OCI-LY1 (cell line): ENCODE measurements at regions not wholly inside any gene's neighbourhood (a gene's known extent, or its start where the extent isn't known, plus 50 kb on each side); places are given as distances from the start of the nearest gene placed in this dataset.

ENCODE experiments used
- H2AFZ ChIP-seq: fragments of 200-600 bp; sonication (generic), shearing (Covaris generic); 2 replicates; pipeline ENCODE4 v1.6.0; 2014; ENCODE audit warnings: antibody characterized with exemption, mild to moderate bottlenecking, low read length
- H3F3A ChIP-seq: fragments of 200-600 bp; sonication (generic), shearing (Covaris generic); 2 replicates; pipeline ENCODE4 v1.6.0; 2014; ENCODE audit warnings: mild to moderate bottlenecking, antibody characterized with exemption, low read length, moderate library complexity; ENCODE audit not compliant: insufficient read depth
- H3K27ac ChIP-seq: fragments of 200-600 bp; sonication (generic); 2 replicates; pipeline ENCODE4 v1.5.1; 2014; ENCODE audit warnings: low read length, mixed run types, mild to moderate bottlenecking, low read depth; ENCODE audit not compliant: poor library complexity, severe bottlenecking
- H3K27me3 ChIP-seq: fragments of 200-600 bp; sonication (generic); 2 replicates; pipeline ENCODE4 v1.6.0; 2014; ENCODE audit warnings: antibody characterized with exemption, mild to moderate bottlenecking, low read length, moderate library complexity; ENCODE audit not compliant: insufficient read depth
- H3K36me3 ChIP-seq: fragments of 200-600 bp; sonication (generic); 2 replicates; pipeline ENCODE4 v1.6.1; 2014; ENCODE audit warnings: mild to moderate bottlenecking, antibody characterized with exemption, low read length, moderate library complexity, mixed read lengths; ENCODE audit not compliant: insufficient read depth
- H3K4me1 ChIP-seq: fragments of 200-600 bp; sonication (generic); 2 replicates; pipeline ENCODE4 v1.5.1; 2014; ENCODE audit warnings: mild to moderate bottlenecking, low read length, moderate library complexity; ENCODE audit not compliant: insufficient read depth, severe bottlenecking
- H3K4me2 ChIP-seq: fragments of 200-600 bp; sonication (generic), shearing (Covaris generic); 2 replicates; pipeline ENCODE4 v1.6.1; 2014; ENCODE audit warnings: low read length
- H3K4me3 ChIP-seq: fragments of 200-600 bp; sonication (generic); 2 replicates; pipeline ENCODE4 v1.5.1; 2014; ENCODE audit warnings: low read length, low read depth, mild to moderate bottlenecking, mixed read lengths; ENCODE audit not compliant: poor library complexity, severe bottlenecking
- H3K79me2 ChIP-seq: fragments of 200-600 bp; shearing (Covaris generic); 2 replicates; pipeline ENCODE4 v1.6.1; 2016; ENCODE audit warnings: mixed run types, low read length, mixed read lengths; ENCODE audit not compliant: insufficient read depth
- H3K9ac ChIP-seq: fragments of 200-600 bp; sonication (generic), shearing (Covaris generic); 2 replicates; pipeline ENCODE4 v1.6.1; 2014; ENCODE audit warnings: mild to moderate bottlenecking, low read length, mixed read lengths
- H3K9me2 ChIP-seq: fragments of 200-600 bp; sonication (generic), shearing (Covaris generic); 2 replicates; pipeline ENCODE4 v1.6.1; 2014; ENCODE audit warnings: low read depth, mild to moderate bottlenecking, low read length, mixed read lengths
- H3K9me3 ChIP-seq: fragments of 200-600 bp; shearing (Covaris generic); 2 replicates; pipeline ENCODE4 v1.6.1; 2014; ENCODE audit warnings: low read length, mixed read lengths
- H4K20me1 ChIP-seq: fragments of 200-600 bp; sonication (generic), shearing (Covaris generic); 2 replicates; pipeline ENCODE4 v1.6.0; 2016; ENCODE audit warnings: mild to moderate bottlenecking, low read length; ENCODE audit not compliant: insufficient read depth
- EZH2 ChIP-seq: fragments of 200-600 bp; sonication (generic), shearing (Covaris generic); IDR thresholded peaks from 2 replicates; pipeline ENCODE4 v1.8.0; 2017; ENCODE audit warnings: borderline replicate concordance, mixed run types, mild to moderate bottlenecking, antibody characterized with exemption, low read length, moderate library complexity, mixed read lengths
- TF ChIP-seq, protein P1 (sequence below): fragments of 200-600 bp; sonication (generic), shearing (Covaris generic); IDR thresholded peaks from 2 replicates; pipeline ENCODE4 v1.5.1; 2017; ENCODE audit warnings: mild to moderate bottlenecking, antibody characterized with exemption, low read length, moderate library complexity, mixed read lengths

DNA sequence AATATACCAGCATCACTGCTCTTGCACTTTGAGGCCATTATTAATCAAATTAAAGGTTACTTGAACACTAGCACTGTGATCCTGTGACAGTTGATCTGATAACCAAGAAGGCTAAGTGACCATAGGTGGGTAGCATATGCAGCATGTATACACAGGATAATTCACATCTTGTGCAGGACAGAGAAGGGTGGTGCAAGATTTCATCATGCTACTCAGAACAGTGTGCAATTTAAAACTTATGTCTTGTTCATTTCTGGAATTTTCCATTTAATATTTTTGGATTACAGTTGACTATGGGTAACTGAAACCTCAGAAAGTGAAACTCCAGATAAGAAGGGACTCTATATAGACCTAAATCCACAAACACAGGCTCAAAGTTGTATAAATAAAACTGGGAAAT, 78.2 kb upstream of the PDE5A start:
- no peak overlapping the region for H3K9ac ChIP-seq
- H4K20me1 ChIP-seq, result no peaks in the 10 kb centered on the region
- H3K4me1 ChIP-seq, result no peaks in the 10 kb centered on the region
- no peaks in the 10 kb centered on the region for H3K9me2 ChIP-seq
- H3F3A ChIP-seq, result no peaks in the 10 kb centered on the region
- no peak for TF ChIP-seq EZH2
- TF ChIP-seq, protein P1, sequence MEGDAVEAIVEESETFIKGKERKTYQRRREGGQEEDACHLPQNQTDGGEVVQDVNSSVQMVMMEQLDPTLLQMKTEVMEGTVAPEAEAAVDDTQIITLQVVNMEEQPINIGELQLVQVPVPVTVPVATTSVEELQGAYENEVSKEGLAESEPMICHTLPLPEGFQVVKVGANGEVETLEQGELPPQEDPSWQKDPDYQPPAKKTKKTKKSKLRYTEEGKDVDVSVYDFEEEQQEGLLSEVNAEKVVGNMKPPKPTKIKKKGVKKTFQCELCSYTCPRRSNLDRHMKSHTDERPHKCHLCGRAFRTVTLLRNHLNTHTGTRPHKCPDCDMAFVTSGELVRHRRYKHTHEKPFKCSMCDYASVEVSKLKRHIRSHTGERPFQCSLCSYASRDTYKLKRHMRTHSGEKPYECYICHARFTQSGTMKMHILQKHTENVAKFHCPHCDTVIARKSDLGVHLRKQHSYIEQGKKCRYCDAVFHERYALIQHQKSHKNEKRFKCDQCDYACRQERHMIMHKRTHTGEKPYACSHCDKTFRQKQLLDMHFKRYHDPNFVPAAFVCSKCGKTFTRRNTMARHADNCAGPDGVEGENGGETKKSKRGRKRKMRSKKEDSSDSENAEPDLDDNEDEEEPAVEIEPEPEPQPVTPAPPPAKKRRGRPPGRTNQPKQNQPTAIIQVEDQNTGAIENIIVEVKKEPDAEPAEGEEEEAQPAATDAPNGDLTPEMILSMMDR, result no peak
- no peak overlapping the region for H3K4me3 ChIP-seq
- H2AFZ ChIP-seq, result no peak overlapping the region
- H3K79me2 ChIP-seq, result no peaks in the 10 kb centered on the region
- H3K27me3 ChIP-seq, result no peaks in the 10 kb centered on the region
- H3K4me2 ChIP-seq, result no peak overlapping the region
- H3K27ac ChIP-seq, result no peak overlapping the region
- no peaks in the 10 kb centered on the region for H3K36me3 ChIP-seq
- H3K9me3 ChIP-seq, result no peaks in the 10 kb centered on the region

DNA sequence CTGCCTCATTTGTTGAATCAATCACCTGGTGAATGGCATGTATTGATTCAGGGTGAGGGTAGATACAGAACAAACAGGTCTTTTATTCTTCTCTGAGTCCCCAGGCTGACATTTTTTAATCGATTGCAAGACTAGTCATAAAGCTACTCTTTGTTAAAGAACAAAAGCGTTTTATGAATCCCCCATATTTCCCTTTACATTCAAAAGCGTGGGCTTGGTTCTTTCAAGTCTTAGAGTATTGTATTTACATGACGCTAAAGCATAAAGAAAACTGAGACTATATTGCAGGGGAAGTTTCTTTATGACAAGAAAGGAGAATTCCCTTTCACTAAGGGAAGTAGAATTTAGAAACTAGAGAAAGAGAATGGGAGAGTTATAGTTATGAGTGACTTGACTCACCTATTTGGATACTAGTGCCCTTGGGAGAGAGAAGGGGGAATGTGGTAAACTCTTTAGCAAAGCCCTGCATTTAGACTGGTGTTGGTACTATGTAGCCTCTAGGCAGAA, 69.3 kb upstream of the PDE5A start:
- TF ChIP-seq, protein P1, result no peak
- no peak for TF ChIP-seq EZH2
- no peaks in the 10 kb centered on the region for H4K20me1 ChIP-seq
- H3F3A ChIP-seq, result no peaks in the 10 kb centered on the region
- no peaks in the 10 kb centered on the region for H3K9me2 ChIP-seq
- no peaks in the 10 kb centered on the region for H3K79me2 ChIP-seq
- H3K4me1 ChIP-seq, result no peaks in the 10 kb centered on the region
- no peak overlapping the region for H3K4me3 ChIP-seq
- H3K9ac ChIP-seq, result no peak overlapping the region
- H3K36me3 ChIP-seq, result no peaks in the 10 kb centered on the region
- H3K27me3 ChIP-seq, result no peaks in the 10 kb centered on the region
- no peak overlapping the region for H3K4me2 ChIP-seq
- no peak overlapping the region for H3K27ac ChIP-seq
- H2AFZ ChIP-seq, result no peak overlapping the region
- no peaks in the 10 kb centered on the region for H3K9me3 ChIP-seq

DNA sequence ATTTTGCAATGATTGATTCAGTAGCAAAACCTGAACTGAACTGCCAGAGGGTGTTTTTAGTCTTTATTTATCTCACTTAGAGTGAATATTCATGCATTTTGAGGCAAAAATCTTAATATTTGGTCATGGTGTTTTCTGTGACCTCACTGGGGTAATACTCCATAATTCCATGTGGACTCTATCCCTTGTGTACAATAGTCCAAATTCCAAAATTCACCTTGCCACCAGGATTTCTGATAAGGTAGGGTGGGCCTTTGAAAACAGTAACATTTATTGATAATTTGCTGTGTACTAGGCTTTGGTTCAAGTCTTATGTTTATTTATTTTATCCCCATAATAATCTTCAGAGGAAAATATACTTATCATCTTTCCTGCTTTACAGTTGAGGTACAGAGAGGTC, 68.4 kb upstream of the PDE5A start:
- Histone ChIP-seq H2AFZ (no peak overlapping the region), H3F3A (no peaks in the 10 kb centered on the region), H3K79me2 (no peaks in the 10 kb centered on the region), H4K20me1 (no peaks in the 10 kb centered on the region), H3K4me2 (no peak overlapping the region), H3K4me1 (no peaks in the 10 kb centered on the region), H3K27me3 (no peaks in the 10 kb centered on the region), H3K9me3 (no peaks in the 10 kb centered on the region), H3K9me2 (no peaks in the 10 kb centered on the region), H3K27ac (no peak overlapping the region), H3K4me3 (no peak overlapping the region), H3K9ac (no peak overlapping the region), H3K36me3 (no peaks in the 10 kb centered on the region)
- no peak for TF ChIP-seq EZH2
- TF ChIP-seq, protein P1, result no peak
